HFFc6 (cell line): ENCODE measurements at regions not wholly inside any gene's neighbourhood (a gene's known extent, or its start where the extent isn't known, plus 50 kb on each side); places are given as distances from the start of the nearest gene placed in this dataset.

Experiments
- DNase-seq: peaks from one replicate; pipeline ENCODE4 v3.0.0-alpha.2; 2018
- H3K27ac Mint-ChIP-seq: 2 replicates; pipeline ENCODE4 v1.8.0; 2020; ENCODE audit warnings: mild to moderate bottlenecking, mixed read lengths
- H3K27me3 Mint-ChIP-seq: 2 replicates; pipeline ENCODE4 v1.8.0; 2021; ENCODE audit warnings: mild to moderate bottlenecking, moderate library complexity, mixed read lengths; ENCODE audit not compliant: insufficient read depth
- H3K36me3 Mint-ChIP-seq: 2 replicates; pipeline ENCODE4 v1.8.0; 2021; ENCODE audit warnings: low read depth, mixed read lengths
- H3K4me1 Mint-ChIP-seq: 2 replicates; pipeline ENCODE4 v1.8.0; 2020; ENCODE audit warnings: low read depth, mixed read lengths
- H3K4me3 Mint-ChIP-seq: 2 replicates; pipeline ENCODE4 v1.8.0; 2020; ENCODE audit warnings: mild to moderate bottlenecking, moderate library complexity, mixed read lengths
- H3K9me3 Mint-ChIP-seq: 2 replicates; pipeline ENCODE4 v1.8.0; 2020; ENCODE audit warnings: mild to moderate bottlenecking, mixed read lengths
- CTCF ChIP-seq: fragments of 200-600 bp; sonication (generic); IDR thresholded peaks from 2 replicates; pipeline ENCODE4 v1.5.0; 2021; ENCODE audit warnings: antibody characterized with exemption, mild to moderate bottlenecking

- no peak for TF ChIP-seq CTCF
- no peaks in the 10 kb centered on the region; the same call in 1 of the 2 replicates for H3K27me3 Mint-ChIP-seq
- no peak for DNase-seq
- H3K4me3 Mint-ChIP-seq, result no peak overlapping the region
- peaks cover 36% of the 10 kb centered on the region for H3K9me3 Mint-ChIP-seq
- no peaks in the 10 kb centered on the region for H3K4me1 Mint-ChIP-seq
- no peaks in the 10 kb centered on the region for H3K36me3 Mint-ChIP-seq
- no peak overlapping the region for H3K27ac Mint-ChIP-seq
Measured at GRCh38 chr13:22263185-22263584, 592.3 kb downstream of the FGF9 start.

- TF ChIP-seq CTCF, result no peak
- no peaks in the 10 kb centered on the region for H3K36me3 Mint-ChIP-seq
- no peaks in the 10 kb centered on the region; the same call in 1 of the 2 replicates for H3K27me3 Mint-ChIP-seq
- H3K9me3 Mint-ChIP-seq, result peaks cover 29% of the 10 kb centered on the region
- H3K4me1 Mint-ChIP-seq, result no peaks in the 10 kb centered on the region
- DNase-seq, result no peak
- H3K4me3 Mint-ChIP-seq, result no peak overlapping the region
- no peak overlapping the region for H3K27ac Mint-ChIP-seq
Measured at GRCh38 chr13:22265563-22265962, 594.7 kb downstream of the FGF9 start.

GRCh38 chr13:22270881-22271280 lies 600.0 kb downstream of the FGF9 start:
- DNase-seq, result no peak
- Mint-ChIP-seq H3K4me3 (no peak overlapping the region), H3K27ac (no peak overlapping the region), H3K36me3 (no peaks in the 10 kb centered on the region), H3K9me3 (peaks cover 50% of the 10 kb centered on the region), H3K27me3 (no peaks in the 10 kb centered on the region; the same call in 1 of the 2 replicates), H3K4me1 (no peaks in the 10 kb centered on the region)
- TF ChIP-seq CTCF, result no peak

- no peak for TF ChIP-seq CTCF
- H3K27me3 Mint-ChIP-seq, result no peaks in the 10 kb centered on the region
- H3K36me3 Mint-ChIP-seq, result no peaks in the 10 kb centered on the region
- peaks cover 54% of the 10 kb centered on the region for H3K9me3 Mint-ChIP-seq
- H3K4me1 Mint-ChIP-seq, result no peaks in the 10 kb centered on the region
- no peak overlapping the region for H3K4me3 Mint-ChIP-seq
- no peak for DNase-seq
- H3K27ac Mint-ChIP-seq, result no peak overlapping the region
Measured at GRCh38 chr13:22271903-22272302, 601.0 kb downstream of the FGF9 start.

- Mint-ChIP-seq H3K4me3 (no peak overlapping the region), H3K36me3 (no peaks in the 10 kb centered on the region), H3K9me3 (peaks cover 59% of the 10 kb centered on the region), H3K27me3 (peaks cover 2% of the 10 kb centered on the region; the same call in 1 of the 2 replicates), H3K4me1 (no peaks in the 10 kb centered on the region), H3K27ac (no peak overlapping the region)
- no peak for DNase-seq
- no peak for TF ChIP-seq CTCF
Measured at GRCh38 chr13:22275393-22275792, 604.5 kb downstream of the FGF9 start.

- TF ChIP-seq CTCF, result no peak
- Mint-ChIP-seq H3K9me3 (peaks cover 55% of the 10 kb centered on the region), H3K27me3 (peaks cover 2% of the 10 kb centered on the region; the same call in 1 of the 2 replicates), H3K4me1 (no peaks in the 10 kb centered on the region), H3K27ac (no peak overlapping the region), H3K4me3 (no peak overlapping the region), H3K36me3 (no peaks in the 10 kb centered on the region)
- DNase-seq, result no peak
Measured at GRCh38 chr13:22276616-22277015, 605.7 kb downstream of the FGF9 start.
